ENCODE measurements at regions not wholly inside any gene's neighbourhood (a gene's known extent, or its start where the extent isn't known, plus 50 kb on each side); places are given as distances from the start of the nearest gene placed in this dataset.

GRCh38 chr11:107078375-107078774 lies 60.1 kb upstream of the GUCY1A2 start:
- TF ChIP-seq CTCF (IDR thresholded peaks at IDR 0.05) (no peak), POLR2A (IDR thresholded peaks at IDR 0.05) (no peak), EP300 (IDR thresholded peaks at IDR 0.05) (no peak)
